Panc1 (cell line): ENCODE measurements at regions not wholly inside any gene's neighbourhood (a gene's known extent, or its start where the extent isn't known, plus 50 kb on each side); places are given as distances from the start of the nearest gene placed in this dataset.

Experiments
- ATAC-seq: fragments of 200-7000 bp; cut with Tn5 transposase; 2 replicates; pipeline ENCODE4 v1.9.1; 2020; ENCODE audit warnings: mild to moderate bottlenecking, moderate library complexity
- BruUV-seq: library from RNA; stranded (reverse); fragments of 400-500 nt; replicated peaks from 2 replicates; lab custom pipeline; 2021; lab: Mats Ljungman, UMichigan
- CTCF ChIA-PET: fragments of 300-600 bp; sonication (Branson Sonifier 250); formaldehyde crosslinking; loops from one replicate; lab custom pipeline; 2022; ENCODE audit warnings: antibody characterized with exemption; lab: Charles Lee
- POLR2A ChIA-PET: fragments of 300-600 bp; sonication (Branson Sonifier 250); formaldehyde crosslinking; loops from one replicate; lab custom pipeline; 2022; ENCODE audit warnings: antibody characterized with exemption; lab: Charles Lee
- DNase-seq: peaks from one replicate; pipeline ENCODE4 v3.0.0-alpha.2; 2010; ENCODE audit warnings: low read depth, low spot score
- H3K27ac ChIP-seq: 2 replicates; pipeline ENCODE4 v1.5.1; 2011; ENCODE audit warnings: mild to moderate bottlenecking, low read length, inconsistent platforms
- H3K27me3 ChIP-seq: fragments of 200-500 bp; sonication (Bioruptor generic); 2 replicates; pipeline ENCODE4 v1.6.0; 2014; ENCODE audit warnings: low read length, inconsistent platforms; ENCODE audit not compliant: control insufficient read depth, insufficient read depth
- H3K36me3 ChIP-seq: fragments of 200-500 bp; sonication (Bioruptor generic); 2 replicates; pipeline ENCODE4 v1.5.1; 2014; ENCODE audit warnings: inconsistent platforms, mild to moderate bottlenecking, low read length, moderate library complexity; ENCODE audit not compliant: control insufficient read depth, insufficient read depth
- H3K4me1 ChIP-seq: 2 replicates; pipeline ENCODE4 v1.5.1; 2011; ENCODE audit warnings: inconsistent platforms, mild to moderate bottlenecking, low read length, moderate library complexity; ENCODE audit not compliant: control insufficient read depth, insufficient read depth
- H3K4me3 ChIP-seq, 2 experiments: 2 replicates each; pipeline ENCODE4 v1.5.1; 2011 to 2012; ENCODE audit warnings: low read depth in 2 of 2, low read length in 2 of 2, mild to moderate bottlenecking in 2 of 2, inconsistent platforms in 1 of 2, moderate library complexity in 1 of 2
- H3K9me3 ChIP-seq: fragments of 200-500 bp; sonication (Bioruptor generic); 2 replicates; pipeline ENCODE4 v1.5.1; 2014; ENCODE audit warnings: low read depth, mild to moderate bottlenecking, inconsistent platforms, low read length, moderate library complexity; ENCODE audit not compliant: control insufficient read depth, insufficient read depth
- POLR2AphosphoS5 ChIP-seq: IDR thresholded peaks from 2 replicates; pipeline ENCODE4 v1.6.1; 2012; ENCODE audit warnings: mild to moderate bottlenecking, low read depth, low read length, moderate library complexity
- SIN3A ChIP-seq: IDR thresholded peaks from 2 replicates; pipeline ENCODE4 v1.6.1; 2012; ENCODE audit warnings: low read depth, mild to moderate bottlenecking, low read length, moderate library complexity, borderline replicate concordance; ENCODE audit not compliant: insufficient read depth
- TCF7L2 ChIP-seq: IDR thresholded peaks from 2 replicates; pipeline ENCODE4 v1.6.1; 2011; ENCODE audit warnings: mild to moderate bottlenecking, low read depth, low read length, inconsistent platforms
- in situ Hi-C: cut with HindIII; loops from 2 replicates; pipeline ENCODE4 v1.10.0; 2016; ENCODE audit warnings: low sequenced_read_pairs, low pct_unique_long_range_greater_than_20kb
- intact Hi-C: fragments of 100-400 bp; cut with micrococcal nuclease; formaldehyde crosslinking; loops from one replicate; pipeline ENCODE4 v1.10.0; 2022; ENCODE audit not compliant: unreplicated experiment
- TF ChIP-seq, protein P1 (sequence below): fragments of 450-650 bp; IDR thresholded peaks from 2 replicates; pipeline ENCODE4 v1.5.1; 2017; ENCODE audit warnings: mild to moderate bottlenecking
- TF ChIP-seq, protein P2 (sequence below), 2 experiments: IDR thresholded peaks; 2 replicates each; pipeline ENCODE4 v1.6.1; 2011 to 2012; ENCODE audit warnings: low read depth in 2 of 2, control low read depth in 1 of 2, low read length in 1 of 2, mild to moderate bottlenecking in 1 of 2, moderate library complexity in 1 of 2; ENCODE audit not compliant: insufficient read depth in 1 of 2

DNA sequence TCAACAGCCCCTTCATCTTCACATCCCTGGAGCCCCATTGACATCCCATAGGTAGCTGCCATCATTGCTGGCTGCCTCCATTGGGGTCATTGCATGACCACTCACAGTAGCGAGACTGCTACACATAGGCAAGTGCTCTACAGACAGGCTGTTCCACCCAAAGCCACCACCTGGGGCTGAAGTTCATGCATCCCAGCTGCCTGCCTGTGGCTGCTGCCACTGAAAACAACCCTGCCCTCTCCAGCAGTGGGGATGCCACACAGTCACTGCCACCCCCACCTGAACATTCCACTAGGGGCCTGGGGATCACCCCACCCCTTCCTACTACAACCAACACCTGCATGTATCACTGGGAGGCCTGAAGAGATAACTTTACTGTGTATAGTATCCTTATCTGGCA, 59.5 kb upstream of the CTAGE1 start:
- no peaks in the 10 kb centered on the region for H3K9me3 ChIP-seq
- no TSS peak for BruUV-seq
- H3K4me1 ChIP-seq, result no peaks in the 10 kb centered on the region
- intact Hi-C loops, result no loop called here
- POLR2A ChIA-PET, result no interaction called here
- CTCF ChIA-PET, result no interaction called here
- DNase-seq (no peak), ATAC-seq (no peak)
- no peak overlapping the region for H3K4me3 ChIP-seq
- H3K27me3 ChIP-seq, result no peaks in the 10 kb centered on the region
- in situ Hi-C loops, result no loop called here
- TF ChIP-seq, protein P1, sequence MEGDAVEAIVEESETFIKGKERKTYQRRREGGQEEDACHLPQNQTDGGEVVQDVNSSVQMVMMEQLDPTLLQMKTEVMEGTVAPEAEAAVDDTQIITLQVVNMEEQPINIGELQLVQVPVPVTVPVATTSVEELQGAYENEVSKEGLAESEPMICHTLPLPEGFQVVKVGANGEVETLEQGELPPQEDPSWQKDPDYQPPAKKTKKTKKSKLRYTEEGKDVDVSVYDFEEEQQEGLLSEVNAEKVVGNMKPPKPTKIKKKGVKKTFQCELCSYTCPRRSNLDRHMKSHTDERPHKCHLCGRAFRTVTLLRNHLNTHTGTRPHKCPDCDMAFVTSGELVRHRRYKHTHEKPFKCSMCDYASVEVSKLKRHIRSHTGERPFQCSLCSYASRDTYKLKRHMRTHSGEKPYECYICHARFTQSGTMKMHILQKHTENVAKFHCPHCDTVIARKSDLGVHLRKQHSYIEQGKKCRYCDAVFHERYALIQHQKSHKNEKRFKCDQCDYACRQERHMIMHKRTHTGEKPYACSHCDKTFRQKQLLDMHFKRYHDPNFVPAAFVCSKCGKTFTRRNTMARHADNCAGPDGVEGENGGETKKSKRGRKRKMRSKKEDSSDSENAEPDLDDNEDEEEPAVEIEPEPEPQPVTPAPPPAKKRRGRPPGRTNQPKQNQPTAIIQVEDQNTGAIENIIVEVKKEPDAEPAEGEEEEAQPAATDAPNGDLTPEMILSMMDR, result no peak
- TF ChIP-seq TCF7L2, result no peak
- TF ChIP-seq POLR2AphosphoS5, result no peak
- no peak for TF ChIP-seq SIN3A
- TF ChIP-seq, protein P2, sequence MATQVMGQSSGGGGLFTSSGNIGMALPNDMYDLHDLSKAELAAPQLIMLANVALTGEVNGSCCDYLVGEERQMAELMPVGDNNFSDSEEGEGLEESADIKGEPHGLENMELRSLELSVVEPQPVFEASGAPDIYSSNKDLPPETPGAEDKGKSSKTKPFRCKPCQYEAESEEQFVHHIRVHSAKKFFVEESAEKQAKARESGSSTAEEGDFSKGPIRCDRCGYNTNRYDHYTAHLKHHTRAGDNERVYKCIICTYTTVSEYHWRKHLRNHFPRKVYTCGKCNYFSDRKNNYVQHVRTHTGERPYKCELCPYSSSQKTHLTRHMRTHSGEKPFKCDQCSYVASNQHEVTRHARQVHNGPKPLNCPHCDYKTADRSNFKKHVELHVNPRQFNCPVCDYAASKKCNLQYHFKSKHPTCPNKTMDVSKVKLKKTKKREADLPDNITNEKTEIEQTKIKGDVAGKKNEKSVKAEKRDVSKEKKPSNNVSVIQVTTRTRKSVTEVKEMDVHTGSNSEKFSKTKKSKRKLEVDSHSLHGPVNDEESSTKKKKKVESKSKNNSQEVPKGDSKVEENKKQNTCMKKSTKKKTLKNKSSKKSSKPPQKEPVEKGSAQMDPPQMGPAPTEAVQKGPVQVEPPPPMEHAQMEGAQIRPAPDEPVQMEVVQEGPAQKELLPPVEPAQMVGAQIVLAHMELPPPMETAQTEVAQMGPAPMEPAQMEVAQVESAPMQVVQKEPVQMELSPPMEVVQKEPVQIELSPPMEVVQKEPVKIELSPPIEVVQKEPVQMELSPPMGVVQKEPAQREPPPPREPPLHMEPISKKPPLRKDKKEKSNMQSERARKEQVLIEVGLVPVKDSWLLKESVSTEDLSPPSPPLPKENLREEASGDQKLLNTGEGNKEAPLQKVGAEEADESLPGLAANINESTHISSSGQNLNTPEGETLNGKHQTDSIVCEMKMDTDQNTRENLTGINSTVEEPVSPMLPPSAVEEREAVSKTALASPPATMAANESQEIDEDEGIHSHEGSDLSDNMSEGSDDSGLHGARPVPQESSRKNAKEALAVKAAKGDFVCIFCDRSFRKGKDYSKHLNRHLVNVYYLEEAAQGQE (IDR thresholded peaks at IDR 0.05; ENCODE audit: insufficient read depth in 1 of 2, low read depth in 2 of 2, low read length in 1 of 2), result no peak
- H3K27ac ChIP-seq, result no peak overlapping the region
- no peaks in the 10 kb centered on the region for H3K36me3 ChIP-seq

DNA sequence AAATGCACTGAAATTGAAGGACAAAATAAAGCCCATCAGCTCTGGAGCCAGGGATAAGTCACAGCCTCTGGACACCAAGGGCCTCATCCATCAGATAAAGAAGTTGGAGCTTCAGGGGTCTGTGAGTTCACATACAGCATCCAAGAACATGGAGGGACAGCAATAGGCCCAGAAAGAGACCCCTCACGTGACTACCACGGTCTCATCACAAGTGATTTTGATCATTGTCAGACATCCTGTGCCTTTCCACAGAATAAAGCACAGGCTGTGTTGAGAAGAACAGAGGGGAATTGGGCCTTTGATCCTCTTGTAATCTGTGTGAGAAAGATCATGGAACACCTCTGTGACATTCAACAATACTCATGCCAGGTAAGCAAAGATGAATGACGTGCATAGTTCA, 65.2 kb upstream of the CTAGE1 start:
- CTCF ChIA-PET, result no interaction called here
- no TSS peak for BruUV-seq
- Histone ChIP-seq H3K9me3 (no peaks in the 10 kb centered on the region), H3K4me1 (no peaks in the 10 kb centered on the region), H3K36me3 (no peaks in the 10 kb centered on the region), H3K4me3 (no peak overlapping the region), H3K27me3 (no peaks in the 10 kb centered on the region), H3K27ac (no peak overlapping the region)
- in situ Hi-C loops (no loop called here), intact Hi-C loops (no loop called here)
- TF ChIP-seq, protein P1, result no peak
- TF ChIP-seq SIN3A, result no peak
- TF ChIP-seq TCF7L2, result no peak
- TF ChIP-seq, protein P2 (IDR thresholded peaks at IDR 0.05; ENCODE audit: insufficient read depth in 1 of 2, low read depth in 2 of 2, low read length in 1 of 2), result no peak
- TF ChIP-seq POLR2AphosphoS5, result no peak
- POLR2A ChIA-PET, result no interaction called here
- no peak for DNase-seq
- no peak for ATAC-seq
